Stimulated activated CD8-positive, alpha-beta memory T cell treated with anti-CD3 and anti-CD28 coated beads, Interleukin-2, amount 100 ng/mL, for 48 hours (primary cell): ENCODE measurements at regions not wholly inside any gene's neighbourhood (a gene's known extent, or its start where the extent isn't known, plus 50 kb on each side); places are given as distances from the start of the nearest gene placed in this dataset.

Experiments used
- DNase-seq, 2 donors: peaks; one replicate each; pipeline ENCODE4 v3.0.0-alpha.2; 2020; ENCODE audit warnings: low read depth in 2 of 2

- no peak for DNase-seq
Measured at GRCh38 chr16:86150641-86151238, 251.8 kb downstream of the IRF8 start.

- DNase-seq: no peak
Measured at GRCh38 chr16:86151239-86151851, 252.4 kb downstream of the IRF8 start.

- no peak for DNase-seq
Measured at GRCh38 chr16:86156155-86156554, 257.2 kb downstream of the IRF8 start.

- DNase-seq: no peak
Measured at GRCh38 chr16:86157616-86158247, 258.8 kb downstream of the IRF8 start.

GRCh38 chr16:86158688-86159360 lies 259.9 kb downstream of the IRF8 start:
- DNase-seq: no peak

GRCh38 chr16:86165479-86165878 lies 266.5 kb downstream of the IRF8 start:
- DNase-seq: no peak

GRCh38 chr16:86166414-86166813 lies 267.5 kb downstream of the IRF8 start:
- DNase-seq: no peak

GRCh38 chr16:86167061-86167460 lies 268.1 kb downstream of the IRF8 start:
- no peak for DNase-seq

- DNase-seq: no peak
Measured at GRCh38 chr16:86170720-86171119, 271.8 kb downstream of the IRF8 start.

GRCh38 chr16:86171329-86171728 lies 272.4 kb downstream of the IRF8 start:
- DNase-seq: no peak

- no peak for DNase-seq
Measured at GRCh38 chr16:86175816-86176215, 276.9 kb downstream of the IRF8 start.

GRCh38 chr16:86176462-86176861 lies 277.5 kb downstream of the IRF8 start:
- DNase-seq: no peak

GRCh38 chr16:86180244-86180643 lies 281.3 kb downstream of the IRF8 start:
- no peak for DNase-seq

GRCh38 chr16:86180780-86181179 lies 281.8 kb downstream of the IRF8 start:
- no peak for DNase-seq

GRCh38 chr16:86181526-86181925 lies 282.6 kb downstream of the IRF8 start:
- no peak for DNase-seq

GRCh38 chr16:86184185-86184584 lies 285.2 kb downstream of the IRF8 start:
- no peak for DNase-seq

- DNase-seq: no peak
Measured at GRCh38 chr16:86185089-86185488, 286.1 kb downstream of the IRF8 start.

GRCh38 chr16:86186313-86186712 lies 287.4 kb downstream of the IRF8 start:
- no peak for DNase-seq

- no peak for DNase-seq
Measured at GRCh38 chr16:86189934-86190333, 291.0 kb downstream of the IRF8 start.

GRCh38 chr16:86191663-86192062 lies 292.7 kb downstream of the IRF8 start:
- no peak for DNase-seq

GRCh38 chr16:86193528-86194193 lies 294.7 kb downstream of the IRF8 start:
- DNase-seq: no peak
